DOHH2 (cell line): ENCODE measurements at regions not wholly inside any gene's neighbourhood (a gene's known extent, or its start where the extent isn't known, plus 50 kb on each side); places are given as distances from the start of the nearest gene placed in this dataset.

Experiments
- CTCF ChIP-seq: fragments of 200-600 bp; sonication (generic); IDR thresholded peaks from one replicate; pipeline ENCODE4 v1.5.1; 2014; ENCODE audit warnings: antibody characterized with exemption, mild to moderate bottlenecking, low read depth, low read length; ENCODE audit not compliant: poor library complexity, severe bottlenecking
- EZH2phosphoT487 ChIP-seq: fragments of 200-600 bp; sonication (generic); IDR thresholded peaks from 2 replicates; pipeline ENCODE4 v1.6.1; 2017; ENCODE audit warnings: borderline replicate concordance, mild to moderate bottlenecking, antibody characterized with exemption, low read length, moderate library complexity, mixed read lengths

GRCh38 chr4:73673286-73673685 is 53.0 kb upstream of the RASSF6 start:
- TF ChIP-seq CTCF (no peak), EZH2phosphoT487 (no peak)
